GM21529 (cell line): ENCODE measurements at regions not wholly inside any gene's neighbourhood (a gene's known extent, or its start where the extent isn't known, plus 50 kb on each side); places are given as distances from the start of the nearest gene placed in this dataset.

Experiments
- ATAC-seq: cut with Tn5 transposase; IDR thresholded peaks from one replicate; pipeline ENCODE4 v1.9.1; 2021; ENCODE audit not compliant: unreplicated experiment

DNA sequence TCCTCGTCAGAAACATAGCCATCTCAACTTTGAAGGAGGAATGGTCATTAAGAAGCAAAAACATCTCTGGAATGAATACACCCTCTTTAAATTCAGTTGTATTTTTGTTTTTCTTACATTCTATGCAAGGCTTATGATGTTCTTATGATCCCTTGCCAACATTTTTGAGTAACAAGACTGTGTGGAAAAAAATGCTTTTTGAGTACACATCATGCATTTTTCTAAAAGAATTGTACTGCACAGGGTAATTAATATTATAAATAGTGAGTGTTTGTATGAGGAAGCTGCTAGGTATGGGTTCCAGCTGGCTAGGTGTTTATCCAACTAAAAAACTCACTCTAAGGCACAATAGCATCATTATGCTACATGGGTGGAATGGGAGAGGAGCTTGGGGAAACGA is 59.0 kb upstream of the SPATS2L start:
- no peak for ATAC-seq

- ATAC-seq = no peak
These were observed 54.0 kb upstream of the SPATS2L start for GRCh38 chr2:200252265-200253067.

DNA sequence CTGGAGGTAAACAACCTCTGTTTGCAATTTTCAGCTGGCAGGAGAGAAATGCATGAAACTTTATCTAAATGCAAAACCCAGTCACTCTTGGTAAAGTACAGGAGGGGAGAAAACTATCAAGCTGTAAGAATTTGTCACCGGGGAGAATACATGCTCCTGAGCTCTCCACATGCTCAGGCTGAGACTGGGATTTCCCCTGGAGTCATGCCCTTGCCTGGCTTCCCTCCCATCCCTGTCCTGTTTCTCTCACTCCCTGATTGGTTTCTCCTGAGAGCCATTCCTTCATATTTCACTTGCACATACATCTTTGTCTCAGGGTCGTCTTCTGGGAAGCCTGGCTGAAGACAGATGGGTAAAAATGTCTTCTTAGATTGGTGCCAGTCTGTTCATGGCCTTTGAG is 52.9 kb upstream of the SPATS2L start:
- no peak for ATAC-seq

DNA sequence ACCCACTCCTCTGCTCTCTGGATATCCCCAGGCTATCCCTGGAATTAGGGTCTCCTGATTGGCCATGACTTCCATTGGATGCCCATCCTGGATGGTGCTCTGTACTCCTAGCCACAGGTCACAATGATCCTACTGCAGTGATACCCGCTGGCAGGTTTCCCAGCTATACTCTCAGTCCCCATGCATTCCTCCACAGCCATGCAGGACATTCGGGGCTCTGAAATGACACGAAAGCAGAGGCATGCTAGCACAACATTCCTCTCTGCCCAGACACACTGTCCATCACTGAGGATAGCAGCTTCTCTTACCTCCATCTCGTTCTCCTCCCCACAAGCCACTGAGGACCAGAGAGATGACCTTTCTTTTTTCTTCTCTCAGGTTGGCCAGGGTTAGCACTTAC is 51.7 kb upstream of the SPATS2L start:
- no peak for ATAC-seq

GRCh38 chr2:200255549-200255948 is 50.9 kb upstream of the SPATS2L start:
- no peak for ATAC-seq
